ENCODE measurements at regions not wholly inside any gene's neighbourhood (a gene's known extent, or its start where the extent isn't known, plus 50 kb on each side); places are given as distances from the start of the nearest gene placed in this dataset.

- no peaks in the 10 kb centered on the region for H3K27me3 ChIP-seq (replicated peaks in 1 of 4; ENCODE audit: control insufficient read depth in 3 of 4, extremely low read depth in 1 of 4, insufficient read depth in 3 of 4, low read length in 3 of 4)
- H4K5ac ChIP-seq (ENCODE audit: insufficient read length, low read depth, low read length), result no peak overlapping the region
- H3K4ac ChIP-seq (replicated peaks; ENCODE audit: insufficient read length, low read depth, low read length), result no peak overlapping the region
- H2BK120ac ChIP-seq (replicated peaks; ENCODE audit: low read depth, low read length), result no peak overlapping the region
- H3K79me1 ChIP-seq (ENCODE audit: low read depth, low read length), result no peaks in the 10 kb centered on the region
- H3K79me2 ChIP-seq (ENCODE audit: control insufficient read depth in 1 of 2, insufficient read depth in 2 of 2, low read length in 2 of 2), result no peaks in the 10 kb centered on the region
- H3K23ac ChIP-seq (ENCODE audit: insufficient read length), result no peak overlapping the region
- H2AFZ ChIP-seq (ENCODE audit: low read length), result no peak overlapping the region; the same call in 1 of the 2 replicates
- no peak overlapping the region for H3K4me3 ChIP-seq (ENCODE audit: extremely low read depth in 1 of 4, insufficient read depth in 2 of 4, low read depth in 3 of 4, low read length in 4 of 4)
- H3K9me3 ChIP-seq (ENCODE audit: insufficient read depth in 2 of 2, low read depth in 1 of 2, low read length in 1 of 2), result no peaks in the 10 kb centered on the region
- ChIA-PET POLR2A (ENCODE audit: partially characterized antibody) (no interaction called here), CTCF (ENCODE audit: partially characterized antibody) (interaction anchor here (0.6 to 3.2 kb wide), 2 partner anchors 12 to 283 kb away, joined by 6 to 27 read pairs; no protein-coding TSS in a partner anchor)
- H2BK20ac ChIP-seq (ENCODE audit: low read length), result no peak overlapping the region
- no peak overlapping the region for H2AK5ac ChIP-seq (ENCODE audit: low read depth, low read length)
- no peak overlapping the region for H4K91ac ChIP-seq (replicated peaks; ENCODE audit: insufficient read length, low read length)
- no peak overlapping the region for H3K4me2 ChIP-seq (ENCODE audit: insufficient read depth in 1 of 2, low read depth in 2 of 2, low read length in 2 of 2)
- no peaks in the 10 kb centered on the region for H3K36me3 ChIP-seq (ENCODE audit: control insufficient read depth in 2 of 4, insufficient read depth in 4 of 4, low read length in 3 of 4)
- FAIRE-seq, result no peak
- no peak overlapping the region for H3K9ac ChIP-seq (replicated peaks in 1 of 4; ENCODE audit: extremely low read depth in 1 of 4, low read depth in 3 of 4, low read length in 3 of 4)
- no peaks in the 10 kb centered on the region for H3K23me2 ChIP-seq (ENCODE audit: low read depth, low read length)
- DNase-seq (ENCODE audit: low read depth in 1 of 2, low spot score in 2 of 2), result no peak
- no peak overlapping the region for H3K14ac ChIP-seq (ENCODE audit: insufficient read length)
- H3K27ac ChIP-seq (ENCODE audit: low read depth, low read length), result no peak overlapping the region
- TF ChIP-seq RNF2 (IDR thresholded peaks at IDR 0.05; ENCODE audit: borderline replicate concordance, low read depth, low read length, missing control alignments, poor library complexity, severe bottlenecking), result no peak
- no peak overlapping the region for H4K8ac ChIP-seq (ENCODE audit: extremely low read depth, insufficient read depth, low read length)
- WGBS, 2 experiments (ENCODE audit: extremely low coverage in 1 of 2, insufficient coverage in 1 of 2, insufficient read length in 1 of 2, insufficient replicate concordance in 2 of 2, low coverage in 1 of 2, low lambda C conversion rate in 2 of 2, missing lambda C conversion rate in 1 of 2), result 100% methylated on average over 1 of the region's 1 CpG; no CpG with 5 or more reads in 1 of the 2 experiments
- H2BK5ac ChIP-seq (ENCODE audit: low read depth, low read length), result no peak overlapping the region
- H3K56ac ChIP-seq (replicated peaks; ENCODE audit: insufficient read length, low read depth, low read length), result no peak overlapping the region
- no peak overlapping the region for H3K18ac ChIP-seq (ENCODE audit: extremely low read depth, low read length)
- H2BK15ac ChIP-seq (ENCODE audit: low read length), result no peak overlapping the region
- no peaks in the 10 kb centered on the region for H4K20me1 ChIP-seq (replicated peaks in 1 of 2; ENCODE audit: control insufficient read depth in 1 of 2, insufficient read depth in 2 of 2, low read length in 2 of 2)
- no peaks in the 10 kb centered on the region; a peak in 1 of 7 replicates for H3K4me1 ChIP-seq (replicated peaks in 1 of 4; ENCODE audit: control insufficient read depth in 3 of 4, insufficient read depth in 4 of 4, low read length in 3 of 4)
- H2BK12ac ChIP-seq (ENCODE audit: low read depth, low read length), result no peak overlapping the region
Observed at GRCh38 chr4:147173322-147173721, 227.7 kb upstream of the TTC29 start.
